ENCODE measurements at regions not wholly inside any gene's neighbourhood (a gene's known extent, or its start where the extent isn't known, plus 50 kb on each side); places are given as distances from the start of the nearest gene placed in this dataset.

- no peak overlapping the region for H3K4me3 ChIP-seq
- H3K27ac ChIP-seq: no peak overlapping the region
- DNase-seq (ENCODE audit: low spot score in 2 of 2): no peak
- TF ChIP-seq POLR2AphosphoS5 (IDR thresholded peaks at IDR 0.05) (no peak), EP300 (IDR thresholded peaks at IDR 0.05) (no peak), POLR2A (IDR thresholded peaks at IDR 0.05) (no peak), CTCF (IDR thresholded peaks at IDR 0.05) (no peak)
- H3K9me3 ChIP-seq: no peaks in the 10 kb centered on the region
- no peaks in the 10 kb centered on the region for H3K36me3 ChIP-seq
- H3K4me1 ChIP-seq: peaks cover 14% of the 10 kb centered on the region
- WGBS: 83% methylated on average over 3 of the region's 3 CpGs
- no peaks in the 10 kb centered on the region for H3K27me3 ChIP-seq
These were observed 210.6 kb upstream of the RREB1 start for GRCh38 chr6:6897140-6897539.

- Histone ChIP-seq H3K27ac (peak overlapping the region; percentile 65), H3K27me3 (no peaks in the 10 kb centered on the region), H3K4me1 (peaks cover 11% of the 10 kb centered on the region), H3K36me3 (no peaks in the 10 kb centered on the region), H3K9me3 (no peaks in the 10 kb centered on the region), H3K4me3 (no peak overlapping the region)
- 53% methylated on average over 15 of the region's 15 CpGs for WGBS
- no peak for DNase-seq (ENCODE audit: low spot score in 2 of 2)
- no peak for TF ChIP-seq POLR2AphosphoS5 (IDR thresholded peaks at IDR 0.05)
- no peak for TF ChIP-seq POLR2A (IDR thresholded peaks at IDR 0.05)
- no peak for TF ChIP-seq CTCF (IDR thresholded peaks at IDR 0.05)
- TF ChIP-seq EP300 (IDR thresholded peaks at IDR 0.05): no peak
These were observed 207.1 kb upstream of the RREB1 start for GRCh38 chr6:6900569-6901204.

- Histone ChIP-seq H3K9me3 (no peaks in the 10 kb centered on the region), H3K4me1 (peaks cover 11% of the 10 kb centered on the region), H3K4me3 (no peak overlapping the region), H3K27ac (peak overlapping the region; percentile 65), H3K36me3 (no peaks in the 10 kb centered on the region), H3K27me3 (no peaks in the 10 kb centered on the region)
- no peak for DNase-seq (ENCODE audit: low spot score in 2 of 2)
- 59% methylated on average over 15 of the region's 15 CpGs for WGBS
- TF ChIP-seq EP300 (IDR thresholded peaks at IDR 0.05) (no peak), POLR2AphosphoS5 (IDR thresholded peaks at IDR 0.05) (no peak), POLR2A (IDR thresholded peaks at IDR 0.05) (no peak), CTCF (IDR thresholded peaks at IDR 0.05) (no peak)
These were observed 206.5 kb upstream of the RREB1 start for GRCh38 chr6:6901205-6901719.

GRCh38 chr6:6901945-6902344 is 205.8 kb upstream of the RREB1 start:
- Histone ChIP-seq H3K27me3 (no peaks in the 10 kb centered on the region), H3K9me3 (no peaks in the 10 kb centered on the region), H3K4me3 (no peak overlapping the region), H3K36me3 (no peaks in the 10 kb centered on the region), H3K27ac (no peak overlapping the region), H3K4me1 (peaks cover 11% of the 10 kb centered on the region)
- TF ChIP-seq POLR2A (IDR thresholded peaks at IDR 0.05) (no peak), EP300 (IDR thresholded peaks at IDR 0.05) (no peak), POLR2AphosphoS5 (IDR thresholded peaks at IDR 0.05) (no peak), CTCF (IDR thresholded peaks at IDR 0.05) (no peak)
- 94% methylated on average over 3 of the region's 3 CpGs for WGBS
- DNase-seq (ENCODE audit: low spot score in 2 of 2): no peak

GRCh38 chr6:6905961-6906518 is 201.7 kb upstream of the RREB1 start:
- TF ChIP-seq CTCF (IDR thresholded peaks at IDR 0.05): no peak
- TF ChIP-seq POLR2AphosphoS5 (IDR thresholded peaks at IDR 0.05): no peak
- no peak for TF ChIP-seq POLR2A (IDR thresholded peaks at IDR 0.05)
- TF ChIP-seq EP300 (IDR thresholded peaks at IDR 0.05): no peak
- Histone ChIP-seq H3K27ac (peak overlapping the region; percentile 25), H3K36me3 (no peaks in the 10 kb centered on the region), H3K27me3 (no peaks in the 10 kb centered on the region), H3K9me3 (no peaks in the 10 kb centered on the region), H3K4me1 (no peaks in the 10 kb centered on the region), H3K4me3 (no peak overlapping the region)
- 50% methylated on average over 6 of the region's 6 CpGs for WGBS
- no peak for DNase-seq (ENCODE audit: low spot score in 2 of 2)
